D721Med (cell line): ENCODE measurements at regions not wholly inside any gene's neighbourhood (a gene's known extent, or its start where the extent isn't known, plus 50 kb on each side); places are given as distances from the start of the nearest gene placed in this dataset.

Experiments
- DNase-seq: peaks from one replicate; pipeline ENCODE4 v3.0.0; 2011; ENCODE audit warnings: low spot score; ENCODE audit not compliant: insufficient read length
- FAIRE-seq: peaks from 2 replicates; lab custom pipeline; 2011; peaks lifted over from hg19 to GRCh38; lab: Jason Lieb, UNC
- TF ChIP-seq, protein P1 (sequence below): IDR thresholded peaks from 2 replicates; pipeline ENCODE4 v1.5.1; 2012; ENCODE audit warnings: mild to moderate bottlenecking, control low read depth; ENCODE audit not compliant: insufficient read depth; ENCODE audit errors: missing control alignments

- DNase-seq, result no peak
These were observed 76.2 kb upstream of the RGS4 start for GRCh38 chr1:162992945-162993344.

DNA sequence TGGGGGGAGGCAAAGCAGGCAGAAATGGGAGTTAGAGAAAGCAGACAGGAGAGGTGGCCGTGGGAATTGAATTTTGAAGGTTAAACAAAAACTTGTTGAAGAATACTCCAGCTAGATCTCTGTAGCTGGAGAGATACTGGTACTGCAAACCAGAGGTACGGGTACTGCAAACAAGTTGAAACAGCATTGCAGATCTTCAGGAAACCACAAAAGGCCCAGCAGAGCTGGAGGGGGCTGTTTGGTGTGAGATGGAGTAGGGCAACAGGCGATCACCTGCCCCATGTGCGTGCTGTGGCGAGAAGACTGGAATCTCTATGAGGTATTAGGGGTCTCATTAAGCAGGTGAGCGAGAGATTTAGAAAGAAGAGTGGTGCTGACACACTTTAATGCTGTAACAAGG lies 77.7 kb upstream of the RGS4 start:
- TF ChIP-seq, protein P1, sequence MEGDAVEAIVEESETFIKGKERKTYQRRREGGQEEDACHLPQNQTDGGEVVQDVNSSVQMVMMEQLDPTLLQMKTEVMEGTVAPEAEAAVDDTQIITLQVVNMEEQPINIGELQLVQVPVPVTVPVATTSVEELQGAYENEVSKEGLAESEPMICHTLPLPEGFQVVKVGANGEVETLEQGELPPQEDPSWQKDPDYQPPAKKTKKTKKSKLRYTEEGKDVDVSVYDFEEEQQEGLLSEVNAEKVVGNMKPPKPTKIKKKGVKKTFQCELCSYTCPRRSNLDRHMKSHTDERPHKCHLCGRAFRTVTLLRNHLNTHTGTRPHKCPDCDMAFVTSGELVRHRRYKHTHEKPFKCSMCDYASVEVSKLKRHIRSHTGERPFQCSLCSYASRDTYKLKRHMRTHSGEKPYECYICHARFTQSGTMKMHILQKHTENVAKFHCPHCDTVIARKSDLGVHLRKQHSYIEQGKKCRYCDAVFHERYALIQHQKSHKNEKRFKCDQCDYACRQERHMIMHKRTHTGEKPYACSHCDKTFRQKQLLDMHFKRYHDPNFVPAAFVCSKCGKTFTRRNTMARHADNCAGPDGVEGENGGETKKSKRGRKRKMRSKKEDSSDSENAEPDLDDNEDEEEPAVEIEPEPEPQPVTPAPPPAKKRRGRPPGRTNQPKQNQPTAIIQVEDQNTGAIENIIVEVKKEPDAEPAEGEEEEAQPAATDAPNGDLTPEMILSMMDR, result no peak
- DNase-seq (no peak), FAIRE-seq (no peak)

More at GRCh38 chr1:162992945-162993344, 76.2 kb upstream of the RGS4 start:
- FAIRE-seq, result peak; percentile 84
- TF ChIP-seq, protein P1, result no peak

GRCh38 chr1:162990665-162991064 lies 78.5 kb upstream of the RGS4 start:
- TF ChIP-seq, protein P1, result no peak
- no peak for FAIRE-seq

DNA sequence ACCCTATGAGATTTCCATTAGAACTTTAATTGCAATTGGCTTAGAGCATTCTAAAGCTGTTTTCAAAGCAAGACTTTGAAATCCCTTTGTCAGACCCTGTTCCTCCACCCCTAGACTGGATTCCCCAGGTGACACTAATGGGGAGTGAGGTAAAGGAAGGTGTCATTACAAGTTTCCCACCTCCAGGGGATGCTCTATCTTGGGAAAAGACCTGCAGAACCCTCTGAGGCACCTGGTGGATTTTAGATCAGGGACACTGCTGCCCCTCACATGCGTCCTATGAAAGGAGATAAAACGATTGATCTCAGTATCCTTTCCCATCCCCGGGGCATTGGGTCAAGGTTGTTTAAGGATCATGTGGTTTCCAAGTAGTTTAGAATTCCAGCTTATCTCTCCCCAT lies 80.3 kb upstream of the RGS4 start:
- no peak for DNase-seq

More at GRCh38 chr1:162990665-162991064, 78.5 kb upstream of the RGS4 start:
- DNase-seq, result no peak

GRCh38 chr1:162987866-162988265 lies 81.3 kb upstream of the RGS4 start:
- DNase-seq (no peak), FAIRE-seq (peak; percentile 44)
- TF ChIP-seq, protein P1, result no peak

More for the DNA sequence above, 80.3 kb upstream of the RGS4 start:
- TF ChIP-seq, protein P1, result no peak
- FAIRE-seq, result no peak

DNA sequence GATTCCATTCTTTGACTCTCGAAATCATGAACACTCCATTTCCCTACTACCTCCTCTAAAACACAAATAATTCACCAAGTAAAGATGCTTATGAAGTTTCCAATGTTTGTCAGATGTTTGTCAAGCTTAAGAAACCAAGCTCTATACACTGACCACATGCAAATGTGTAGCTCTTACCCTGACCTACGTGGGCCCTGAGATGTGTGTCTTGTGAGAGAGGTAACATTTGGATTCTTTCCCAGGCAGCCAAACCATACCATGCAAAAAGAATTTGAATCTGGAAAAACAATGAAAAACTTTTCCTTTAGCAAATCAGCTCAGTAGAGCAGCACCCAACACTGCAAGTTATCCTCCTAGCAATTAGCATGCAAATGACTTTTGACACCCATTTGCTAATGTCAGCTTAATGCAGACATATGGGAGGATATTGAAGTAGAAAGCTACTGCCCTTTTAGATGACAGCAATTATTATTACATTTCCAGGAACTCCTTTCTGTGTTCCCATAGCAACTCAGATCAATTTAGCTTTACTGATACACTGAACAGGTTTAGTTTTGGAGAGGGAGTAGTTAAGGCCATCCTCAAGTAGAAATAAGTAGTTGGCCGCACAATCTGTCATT lies 83.2 kb upstream of the RGS4 start:
- TF ChIP-seq, protein P1, result no peak
- DNase-seq (no peak), FAIRE-seq (no peak)

- DNase-seq (no peak), FAIRE-seq (peak; percentile 32)
- TF ChIP-seq, protein P1, result no peak
These were observed 84.5 kb upstream of the RGS4 start for GRCh38 chr1:162984699-162985098.
